HEK293T (cell line): ENCODE measurements at regions not wholly inside any gene's neighbourhood (a gene's known extent, or its start where the extent isn't known, plus 50 kb on each side); places are given as distances from the start of the nearest gene placed in this dataset.

ENCODE experiments used
- CTCF ChIA-PET: fragments of 350-600 bp; formaldehyde crosslinking; extraction: SDS; loops from one replicate; lab custom pipeline; 2021; ENCODE audit warnings: antibody characterized with exemption, inconsistent platforms; lab: Yijun Ruan, JAX
- POLR2A ChIA-PET: fragments of 350-600 bp; formaldehyde crosslinking; extraction: SDS; loops from one replicate; lab custom pipeline; 2020; ENCODE audit warnings: antibody characterized with exemption, inconsistent platforms; lab: Yijun Ruan, JAX
- DNase-seq: peaks from one replicate; pipeline ENCODE4 v3.0.0; 2012; ENCODE audit warnings: mixed read lengths; ENCODE audit errors: extremely low spot score
- ARNT ChIP-seq: fragments of 450-650 bp; IDR thresholded peaks from 2 replicates; pipeline ENCODE4 v1.6.1; 2017; ENCODE audit warnings: mild to moderate bottlenecking
- BHLHE40 ChIP-seq: fragments of 450-650 bp; IDR thresholded peaks from 2 replicates; pipeline ENCODE4 v1.6.1; 2016; ENCODE audit warnings: mild to moderate bottlenecking, moderate library complexity, borderline replicate concordance
- CTBP1 ChIP-seq: fragments of 450-650 bp; IDR thresholded peaks from 2 replicates; pipeline ENCODE4 v1.6.1; 2016; ENCODE audit warnings: borderline replicate concordance
- ELF4 ChIP-seq: fragments of 450-650 bp; IDR thresholded peaks from 2 replicates; pipeline ENCODE4 v1.6.1; 2017; ENCODE audit warnings: antibody characterized with exemption
- FOXA1 ChIP-seq: fragments of 450-650 bp; IDR thresholded peaks from 2 replicates; pipeline ENCODE4 v1.6.1; 2016; ENCODE audit warnings: mild to moderate bottlenecking
- FOXK2 ChIP-seq: fragments of 450-650 bp; IDR thresholded peaks from 2 replicates; pipeline ENCODE4 v1.6.1; 2016; ENCODE audit warnings: mild to moderate bottlenecking
- FOXM1 ChIP-seq: fragments of 450-650 bp; IDR thresholded peaks from 2 replicates; pipeline ENCODE4 v1.6.1; 2017; ENCODE audit warnings: mild to moderate bottlenecking, borderline replicate concordance
- HDGF ChIP-seq: fragments of 450-650 bp; IDR thresholded peaks from 2 replicates; pipeline ENCODE4 v1.6.1; 2017; ENCODE audit warnings: antibody characterized with exemption, borderline replicate concordance
- L3MBTL2 ChIP-seq: fragments of 450-650 bp; conservative IDR thresholded peaks from 2 replicates; pipeline ENCODE4 v1.6.1; 2016; ENCODE audit warnings: mild to moderate bottlenecking
- LEF1 ChIP-seq: fragments of 450-650 bp; IDR thresholded peaks from 2 replicates; pipeline ENCODE4 v1.6.1; 2017; ENCODE audit warnings: mild to moderate bottlenecking, borderline replicate concordance
- NFRKB ChIP-seq: fragments of 450-650 bp; IDR thresholded peaks from 2 replicates; pipeline ENCODE4 v1.6.1; 2016; ENCODE audit warnings: mild to moderate bottlenecking, moderate library complexity
- PKNOX1 ChIP-seq: fragments of 450-650 bp; IDR thresholded peaks from 2 replicates; pipeline ENCODE4 v1.6.1; 2016
- SP1 ChIP-seq: fragments of 450-650 bp; IDR thresholded peaks from 2 replicates; pipeline ENCODE4 v1.6.1; 2017
- SUZ12 ChIP-seq: fragments of 450-650 bp; IDR thresholded peaks from 2 replicates; pipeline ENCODE4 v1.6.1; 2016; ENCODE audit warnings: mild to moderate bottlenecking
- TARDBP ChIP-seq: fragments of 450-650 bp; IDR thresholded peaks from 2 replicates; pipeline ENCODE4 v1.6.1; 2016
- ZNF384 ChIP-seq: fragments of 450-650 bp; IDR thresholded peaks from 2 replicates; pipeline ENCODE4 v1.6.1; 2016

GRCh38 chr5:17400724-17401469 lies 97.1 kb upstream of the TAF11L2 start:
- no peak for TF ChIP-seq ZNF384
- TF ChIP-seq NFRKB: no peak
- TF ChIP-seq TARDBP: no peak
- TF ChIP-seq SP1: no peak
- TF ChIP-seq SUZ12: no peak

GRCh38 chr5:17401470-17402288 lies 96.4 kb upstream of the TAF11L2 start:
- no peak for DNase-seq
- POLR2A ChIA-PET: interaction anchor here (1.0 to 2.1 kb wide), 5 partner anchors 11 to 186 kb away, joined by 3 to 15 read pairs (median 3); partner anchors contain the start of gene BASP1
- CTCF ChIA-PET: interaction anchor here (1.1 to 2.5 kb wide), 3 partner anchors 10 to 186 kb away, joined by 4 to 14 read pairs (median 6); no protein-coding TSS in a partner anchor
- TF ChIP-seq ZNF384: no peak
- TF ChIP-seq FOXK2: no peak
- no peak for TF ChIP-seq SP1
- TF ChIP-seq FOXA1: no peak
- no peak for TF ChIP-seq TARDBP
- no peak for TF ChIP-seq LEF1
- TF ChIP-seq NFRKB: no peak
- TF ChIP-seq BHLHE40: no peak
- no peak for TF ChIP-seq PKNOX1
- no peak for TF ChIP-seq CTBP1
- no peak for TF ChIP-seq ELF4

More at GRCh38 chr5:17400724-17401469, 97.1 kb upstream of the TAF11L2 start:
- DNase-seq: no peak
- CTCF ChIA-PET: interaction anchor here (1.3 kb wide), 1 partner anchor 185 kb away, joined by 6 read pairs; no protein-coding TSS in a partner anchor
- POLR2A ChIA-PET: interaction anchor here (1.2 to 2.1 kb wide), 3 partner anchors 11 to 95 kb away, joined by 3 to 15 read pairs (median 3); no protein-coding TSS in a partner anchor

DNA sequence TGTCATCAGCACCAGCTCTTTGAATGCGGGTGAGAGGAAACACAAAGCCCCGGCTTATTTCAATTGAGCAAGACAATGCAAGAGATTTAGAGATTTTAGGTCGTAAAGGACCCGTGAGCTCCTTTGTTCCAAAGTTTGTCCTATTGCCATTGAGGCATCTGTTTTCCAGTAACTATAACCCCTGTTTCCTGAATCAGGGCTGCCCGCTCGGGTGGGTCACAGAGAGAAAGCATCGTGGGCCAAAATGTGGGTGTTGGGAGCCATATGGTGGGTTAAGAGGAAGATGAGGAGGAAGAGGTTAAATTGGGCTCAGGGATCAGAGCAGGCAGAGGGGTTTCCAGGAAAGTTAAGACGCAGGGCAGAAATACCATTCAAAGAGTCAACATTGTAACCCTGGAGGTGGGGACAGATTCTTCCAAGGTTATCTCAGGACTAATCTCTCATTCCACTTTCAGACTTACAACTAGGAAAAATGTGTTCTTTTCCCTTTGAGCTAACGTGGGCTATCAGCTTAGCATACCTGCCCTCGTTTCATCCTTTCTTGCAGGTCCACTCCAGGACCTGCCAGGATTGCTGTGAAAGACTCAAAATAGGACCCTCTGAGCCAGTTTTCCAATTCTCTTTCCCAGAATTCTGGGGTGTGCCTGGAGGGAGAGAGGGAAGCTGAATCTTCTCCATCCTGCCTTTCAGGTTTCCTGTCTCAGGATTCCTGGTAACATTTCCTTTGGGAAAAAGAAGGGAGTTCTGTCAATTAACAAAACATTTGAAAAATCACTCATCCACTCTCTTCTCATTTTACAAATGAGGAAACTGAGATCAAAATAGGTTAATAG lies 95.5 kb upstream of the TAF11L2 start:
- POLR2A ChIA-PET: interaction anchor here (1.0 to 2.1 kb wide), 5 partner anchors 10 to 186 kb away, joined by 3 to 15 read pairs (median 3); partner anchors contain the start of gene BASP1
- TF ChIP-seq FOXA1 (no peak), PKNOX1 (no peak), ARNT (no peak), LEF1 (no peak), SUZ12 (no peak), NFRKB (no peak), FOXK2 (no peak), CTBP1 (no peak), FOXM1 (no peak), ZNF384 (no peak)
- CTCF ChIA-PET: interaction anchor here (0.9 to 2.5 kb wide), 5 partner anchors 9 to 186 kb away, joined by 3 to 14 read pairs (median 4); no protein-coding TSS in a partner anchor
- DNase-seq: no peak

DNA sequence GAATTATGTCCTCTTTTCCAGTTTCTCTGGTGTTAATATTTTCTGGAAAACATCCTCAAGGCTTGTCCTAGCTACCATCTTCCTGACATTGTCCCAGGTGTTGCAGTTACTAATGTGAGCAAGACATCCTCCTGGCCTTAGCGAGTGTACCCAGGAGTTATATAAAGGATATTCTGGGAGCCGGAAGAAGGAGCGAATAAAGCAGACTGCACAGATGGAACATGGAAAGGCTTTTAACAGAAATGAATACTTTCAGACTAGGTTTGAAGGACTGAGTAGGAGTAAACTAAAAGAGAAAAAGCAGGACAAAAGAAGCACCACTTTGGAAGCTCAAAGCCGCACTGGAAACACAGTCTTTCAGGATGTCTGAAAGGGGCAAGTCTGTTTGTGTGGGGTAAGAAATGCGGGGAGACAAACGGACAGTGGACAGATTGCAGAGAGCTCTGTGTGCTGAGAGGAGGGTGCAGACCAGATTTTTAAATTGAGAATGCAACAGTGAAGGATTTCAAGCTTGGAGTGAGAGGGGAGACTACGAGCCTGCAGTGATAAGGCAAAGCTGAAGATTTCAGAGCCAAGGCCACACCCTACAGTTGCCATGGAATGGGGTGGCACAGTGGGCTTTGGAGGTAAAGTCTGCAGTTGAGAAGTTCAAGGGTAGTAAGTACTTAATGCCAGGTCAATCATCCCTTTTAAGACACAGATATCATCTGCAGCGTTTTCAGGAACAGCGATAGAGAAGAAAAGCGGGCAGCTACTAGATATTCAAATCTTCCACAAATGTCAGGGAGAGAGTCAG lies 94.1 kb upstream of the TAF11L2 start:
- no peak for TF ChIP-seq FOXM1
- no peak for TF ChIP-seq ELF4
- no peak for TF ChIP-seq BHLHE40
- TF ChIP-seq L3MBTL2: no peak
- no peak for TF ChIP-seq FOXA1
- no peak for DNase-seq
- ChIA-PET POLR2A (interaction anchor here (1.5 kb wide), 1 partner anchor 9 kb away, joined by 3 read pairs; no protein-coding TSS in a partner anchor), CTCF (interaction anchor here (1.3 to 2.5 kb wide), 2 partner anchors 8 to 25 kb away, joined by 3 to 14 read pairs; no protein-coding TSS in a partner anchor)

DNA sequence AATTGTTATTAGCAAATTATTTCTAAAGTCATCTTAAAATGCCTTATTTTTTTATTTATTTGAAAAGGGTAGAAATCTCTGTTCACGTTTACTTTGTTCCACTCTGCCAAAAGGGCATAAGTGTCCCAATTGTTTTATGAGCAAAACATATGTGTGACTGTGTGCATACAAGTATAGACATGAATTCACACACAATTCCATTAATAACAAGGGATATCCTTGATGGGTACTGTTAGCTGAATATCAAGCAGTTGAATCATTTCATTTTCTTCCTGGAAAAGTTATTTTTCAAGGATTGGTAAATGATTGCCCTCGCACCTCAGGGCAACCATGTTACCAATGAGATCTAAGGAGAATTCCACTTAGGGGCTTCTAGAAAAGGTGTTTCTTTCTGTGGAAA lies 92.1 kb upstream of the TAF11L2 start:
- ChIA-PET POLR2A (no interaction called here), CTCF (interaction anchor here (0.6 kb wide), 1 partner anchor 68 kb away, joined by 3 read pairs; no protein-coding TSS in a partner anchor)
- DNase-seq: no peak
- TF ChIP-seq FOXK2 (no peak), FOXA1 (no peak), LEF1 (no peak), SUZ12 (no peak), CTBP1 (no peak), ZNF384 (no peak), HDGF (no peak), BHLHE40 (no peak), NFRKB (no peak), FOXM1 (no peak), L3MBTL2 (no peak), PKNOX1 (no peak)
